OCI-LY1 (cell line): ENCODE measurements at regions not wholly inside any gene's neighbourhood (a gene's known extent, or its start where the extent isn't known, plus 50 kb on each side); places are given as distances from the start of the nearest gene placed in this dataset.

Experiments used
- CTCF ChIP-seq: fragments of 200-600 bp; sonication (generic), shearing (Covaris generic); IDR thresholded peaks from 2 replicates; pipeline ENCODE4 v1.5.1; 2017; ENCODE audit warnings: mild to moderate bottlenecking, antibody characterized with exemption, low read length, moderate library complexity, mixed read lengths
- EZH2 ChIP-seq: fragments of 200-600 bp; sonication (generic), shearing (Covaris generic); IDR thresholded peaks from 2 replicates; pipeline ENCODE4 v1.8.0; 2017; ENCODE audit warnings: borderline replicate concordance, mixed run types, mild to moderate bottlenecking, antibody characterized with exemption, low read length, moderate library complexity, mixed read lengths

GRCh38 chr4:60657041-60657440 is 543.1 kb upstream of the ADGRL3 start:
- TF ChIP-seq CTCF (no peak), EZH2 (no peak)
